ENCODE measurements at regions not wholly inside any gene's neighbourhood (a gene's known extent, or its start where the extent isn't known, plus 50 kb on each side); places are given as distances from the start of the nearest gene placed in this dataset.
"Not testable (repeated sequence)": the region's sequence is repeated elsewhere in the genome, so short reads cannot be mapped to it uniquely, and the experiment has no call there.

DNA sequence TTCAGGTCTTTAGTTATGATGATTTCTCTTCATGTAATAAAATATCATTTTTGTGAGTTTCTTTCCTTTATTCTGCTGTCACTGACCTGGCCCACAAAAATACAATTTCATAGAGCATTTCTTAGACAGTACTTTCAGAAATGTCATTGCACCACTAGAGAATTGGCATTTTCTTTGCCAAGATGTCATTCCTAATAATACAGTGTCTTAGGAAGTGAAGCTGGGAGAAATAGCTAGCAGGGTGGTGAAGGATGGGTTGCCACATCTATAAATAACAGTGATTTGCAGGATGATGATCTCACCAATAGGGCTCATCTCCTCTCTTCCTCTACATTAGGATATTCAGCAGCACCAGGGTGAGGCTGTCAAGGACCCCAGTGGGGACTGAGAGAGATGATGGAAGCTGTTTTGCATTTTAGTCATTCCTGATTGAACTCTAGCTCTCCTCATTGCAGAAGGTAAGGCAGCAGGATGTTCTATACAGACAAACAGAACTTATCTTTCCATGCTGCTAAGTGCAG, 452.1 kb downstream of the NXPH1 start:
- Histone ChIP-seq H3K4me3 (no peak overlapping the region), H3K27ac (no peak overlapping the region), H3K36me3 (no peaks in the 10 kb centered on the region), H3K4me1 (ENCODE audit: low read depth) (no peaks in the 10 kb centered on the region), H3K27me3 (no peaks in the 10 kb centered on the region), H3K9me3 (ENCODE audit: low read depth) (no peaks in the 10 kb centered on the region)
- no peak for DNase-seq (ENCODE audit: low read depth in 1 of 2, low spot score in 1 of 2)
- TF ChIP-seq, protein P1, sequence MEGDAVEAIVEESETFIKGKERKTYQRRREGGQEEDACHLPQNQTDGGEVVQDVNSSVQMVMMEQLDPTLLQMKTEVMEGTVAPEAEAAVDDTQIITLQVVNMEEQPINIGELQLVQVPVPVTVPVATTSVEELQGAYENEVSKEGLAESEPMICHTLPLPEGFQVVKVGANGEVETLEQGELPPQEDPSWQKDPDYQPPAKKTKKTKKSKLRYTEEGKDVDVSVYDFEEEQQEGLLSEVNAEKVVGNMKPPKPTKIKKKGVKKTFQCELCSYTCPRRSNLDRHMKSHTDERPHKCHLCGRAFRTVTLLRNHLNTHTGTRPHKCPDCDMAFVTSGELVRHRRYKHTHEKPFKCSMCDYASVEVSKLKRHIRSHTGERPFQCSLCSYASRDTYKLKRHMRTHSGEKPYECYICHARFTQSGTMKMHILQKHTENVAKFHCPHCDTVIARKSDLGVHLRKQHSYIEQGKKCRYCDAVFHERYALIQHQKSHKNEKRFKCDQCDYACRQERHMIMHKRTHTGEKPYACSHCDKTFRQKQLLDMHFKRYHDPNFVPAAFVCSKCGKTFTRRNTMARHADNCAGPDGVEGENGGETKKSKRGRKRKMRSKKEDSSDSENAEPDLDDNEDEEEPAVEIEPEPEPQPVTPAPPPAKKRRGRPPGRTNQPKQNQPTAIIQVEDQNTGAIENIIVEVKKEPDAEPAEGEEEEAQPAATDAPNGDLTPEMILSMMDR (IDR thresholded peaks at IDR 0.05; ENCODE audit: low read depth, low read length): no peak

DNA sequence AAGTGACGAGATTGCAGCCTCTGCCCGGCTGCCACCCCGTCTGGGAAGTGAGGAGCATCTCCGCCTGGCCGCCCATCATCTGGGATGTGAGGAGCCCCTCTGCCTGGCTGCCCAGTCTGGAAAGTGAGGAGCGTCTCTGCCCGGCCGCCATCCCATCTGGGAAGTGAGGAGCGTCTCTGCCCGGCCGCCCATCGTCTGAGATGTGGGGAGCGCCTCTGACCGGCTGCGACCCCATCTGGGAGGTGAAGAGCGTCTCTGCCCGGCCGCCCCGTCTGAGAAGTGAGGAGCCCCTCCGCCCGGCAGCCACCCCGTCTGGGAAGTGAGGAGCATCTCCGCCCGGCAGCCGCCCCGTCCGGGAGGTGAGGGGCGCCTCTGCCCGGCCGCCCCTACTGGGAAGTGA, 456.9 kb downstream of the NXPH1 start:
- DNase-seq (ENCODE audit: low read depth in 1 of 2, low spot score in 1 of 2); H3K36me3 ChIP-seq; H3K27me3 ChIP-seq; H3K9me3 ChIP-seq (ENCODE audit: low read depth); H3K27ac ChIP-seq; H3K4me1 ChIP-seq (ENCODE audit: low read depth); H3K4me3 ChIP-seq: not testable (repeated sequence)

DNA sequence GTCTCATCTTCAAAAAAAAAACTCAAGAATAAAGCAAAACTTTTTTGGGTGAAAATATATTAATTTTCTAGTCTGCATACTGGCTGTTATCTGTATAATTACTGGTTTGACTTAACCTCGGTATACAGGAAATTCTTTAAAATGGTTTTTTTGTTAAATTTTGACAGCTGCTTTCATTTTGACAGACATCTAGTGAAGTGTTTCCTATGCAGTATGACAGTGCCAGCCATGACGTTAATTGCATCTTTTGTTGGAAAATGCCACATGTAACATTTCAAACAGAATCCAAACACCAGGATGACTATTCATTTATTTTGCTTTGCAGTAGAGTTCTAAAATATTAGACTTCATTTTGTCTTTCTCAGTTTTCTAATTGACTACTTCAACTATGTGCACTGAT, 460.4 kb downstream of the NXPH1 start:
- H3K4me3 ChIP-seq: no peak overlapping the region
- no peaks in the 10 kb centered on the region for H3K36me3 ChIP-seq

DNA sequence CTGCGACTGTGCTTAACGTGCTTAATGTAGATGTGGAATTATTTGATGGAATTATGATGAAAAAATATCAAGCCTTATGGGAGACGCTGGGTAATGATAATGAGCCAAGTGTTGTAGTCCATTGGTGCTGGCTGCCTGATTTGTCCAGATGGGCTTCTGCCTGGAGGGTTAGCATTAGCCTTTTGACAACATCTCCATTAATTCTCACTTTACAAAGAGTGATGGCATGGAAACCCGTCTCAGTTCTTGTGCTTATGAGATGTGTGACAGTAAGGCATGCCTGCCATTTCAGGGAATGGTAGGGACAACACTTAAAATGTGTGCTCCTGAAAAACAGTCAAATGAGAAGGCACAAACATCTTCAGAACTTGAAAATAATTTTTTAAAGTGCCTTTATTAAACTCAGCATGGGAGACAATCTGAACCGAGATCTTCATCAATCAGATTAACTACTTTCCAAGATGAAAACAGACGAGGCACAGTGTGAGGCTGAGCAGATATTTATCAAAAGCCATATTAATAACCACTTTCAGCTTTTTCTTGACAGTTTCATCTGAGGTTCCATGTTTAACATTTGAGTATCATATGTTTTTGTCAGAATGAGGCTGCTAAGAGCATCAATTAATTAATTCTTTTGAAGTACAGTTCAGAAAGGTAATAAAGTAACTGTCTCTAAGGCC, 473.1 kb downstream of the NXPH1 start:
- Histone ChIP-seq H3K27ac (no peak overlapping the region), H3K9me3 (ENCODE audit: low read depth) (no peaks in the 10 kb centered on the region), H3K27me3 (no peaks in the 10 kb centered on the region), H3K36me3 (no peaks in the 10 kb centered on the region), H3K4me3 (no peak overlapping the region), H3K4me1 (ENCODE audit: low read depth) (no peaks in the 10 kb centered on the region)
- no peak for DNase-seq (ENCODE audit: low read depth in 1 of 2, low spot score in 1 of 2)
- TF ChIP-seq, protein P1 (IDR thresholded peaks at IDR 0.05; ENCODE audit: low read depth, low read length): no peak

More for the DNA sequence above, 460.4 kb downstream of the NXPH1 start:
- no peak for DNase-seq (ENCODE audit: low read depth in 1 of 2, low spot score in 1 of 2)
- TF ChIP-seq, protein P1 (IDR thresholded peaks at IDR 0.05; ENCODE audit: low read depth, low read length): no peak
- Histone ChIP-seq H3K27ac (no peak overlapping the region), H3K9me3 (ENCODE audit: low read depth) (no peaks in the 10 kb centered on the region), H3K27me3 (no peaks in the 10 kb centered on the region), H3K4me1 (ENCODE audit: low read depth) (no peaks in the 10 kb centered on the region)

DNA sequence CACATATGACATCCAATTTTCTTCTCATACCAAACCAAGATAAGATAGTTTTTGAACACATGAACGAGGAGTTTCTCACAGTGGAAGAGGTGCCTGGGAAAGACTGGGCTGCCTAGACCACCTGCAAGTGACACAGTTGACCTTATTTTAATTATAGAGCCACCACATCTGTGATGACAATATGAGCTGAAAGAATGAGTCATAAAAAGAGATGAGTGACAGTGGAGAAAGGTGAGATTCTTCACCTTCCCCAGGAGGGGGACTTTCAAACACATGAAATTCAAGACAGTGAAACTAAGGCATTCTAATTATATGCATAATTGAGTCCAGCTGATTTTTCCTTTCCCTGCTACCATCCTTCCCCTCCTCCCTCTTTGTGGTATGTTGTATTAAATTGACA, 475.5 kb downstream of the NXPH1 start:
- Histone ChIP-seq H3K36me3 (no peaks in the 10 kb centered on the region), H3K4me3 (no peak overlapping the region), H3K27ac (no peak overlapping the region), H3K27me3 (no peaks in the 10 kb centered on the region), H3K4me1 (ENCODE audit: low read depth) (peaks cover 5% of the 10 kb centered on the region), H3K9me3 (ENCODE audit: low read depth) (no peaks in the 10 kb centered on the region)
- no peak for DNase-seq (ENCODE audit: low read depth in 1 of 2, low spot score in 1 of 2)
- TF ChIP-seq, protein P1 (IDR thresholded peaks at IDR 0.05; ENCODE audit: low read depth, low read length): no peak

DNA sequence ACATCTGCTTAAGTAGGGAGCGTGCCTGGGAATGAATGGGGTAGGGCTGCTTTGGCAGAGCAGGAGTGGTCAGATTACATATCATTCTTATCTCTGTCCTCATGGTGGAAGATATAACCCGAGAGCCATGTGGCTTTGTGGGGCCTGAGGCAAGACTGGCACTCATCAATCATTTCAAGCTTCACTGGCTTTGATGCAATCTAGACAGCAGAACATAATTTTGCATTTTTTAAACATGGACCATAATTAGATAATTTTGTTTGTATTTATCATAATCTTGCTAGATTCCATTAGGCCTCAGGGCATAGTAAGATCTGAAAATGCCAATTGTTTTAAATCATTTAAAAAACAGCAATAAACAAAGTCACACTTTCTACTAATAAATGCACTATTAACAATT, 480.3 kb downstream of the NXPH1 start:
- peaks cover 5% of the 10 kb centered on the region for H3K4me1 ChIP-seq (ENCODE audit: low read depth)
- no peaks in the 10 kb centered on the region for H3K36me3 ChIP-seq
- H3K27me3 ChIP-seq: no peaks in the 10 kb centered on the region
- TF ChIP-seq, protein P1 (IDR thresholded peaks at IDR 0.05; ENCODE audit: low read depth, low read length): no peak
- no peak for DNase-seq (ENCODE audit: low read depth in 1 of 2, low spot score in 1 of 2)
- no peaks in the 10 kb centered on the region for H3K9me3 ChIP-seq (ENCODE audit: low read depth)
- H3K4me3 ChIP-seq: no peak overlapping the region
- no peak overlapping the region for H3K27ac ChIP-seq

Measured in cardiac muscle cell (in vitro differentiated cells and primary cell).